ENCODE measurements at regions not wholly inside any gene's neighbourhood (a gene's known extent, or its start where the extent isn't known, plus 50 kb on each side); places are given as distances from the start of the nearest gene placed in this dataset.
A peak's percentile ranks its signal among the peaks of the same experiment; 100 is the strongest.

- DNase-seq (ENCODE audit: low spot score), result no peak
These were observed 611.1 kb downstream of the ACTL7B start for GRCh38 chr9:108244686-108245085.

- no peak for DNase-seq (ENCODE audit: low spot score)
These were observed 614.3 kb downstream of the ACTL7B start for GRCh38 chr9:108241384-108242073.

GRCh38 chr9:108239696-108240321, 616.0 kb downstream of the ACTL7B start:
- DNase-seq (ENCODE audit: low spot score), result no peak

- no peak for DNase-seq (ENCODE audit: low spot score)
These were observed 620.2 kb downstream of the ACTL7B start for GRCh38 chr9:108235609-108236008.

- no peak for DNase-seq (ENCODE audit: low spot score)
These were observed 621.0 kb downstream of the ACTL7B start for GRCh38 chr9:108234811-108235210.

- no peak for DNase-seq (ENCODE audit: low spot score)
These were observed 630.5 kb downstream of the ACTL7B start for GRCh38 chr9:108225149-108225800.

- no peak for DNase-seq (ENCODE audit: low spot score)
These were observed 631.1 kb downstream of the ACTL7B start for GRCh38 chr9:108224716-108225115.

- no peak for DNase-seq (ENCODE audit: low spot score)
These were observed 636.1 kb downstream of the ACTL7B start for GRCh38 chr9:108219664-108220063.

GRCh38 chr9:108217431-108218349, 638.1 kb downstream of the ACTL7B start:
- no peak for DNase-seq (ENCODE audit: low spot score)

- DNase-seq (ENCODE audit: low spot score), result no peak
These were observed 642.3 kb downstream of the ACTL7B start for GRCh38 chr9:108213511-108213910.

- no peak for DNase-seq (ENCODE audit: low spot score)
These were observed 643.6 kb downstream of the ACTL7B start for GRCh38 chr9:108212184-108212583.

- DNase-seq (ENCODE audit: low spot score), result no peak
These were observed 644.3 kb downstream of the ACTL7B start for GRCh38 chr9:108211411-108211955.

- DNase-seq (ENCODE audit: low spot score), result peak; percentile 35
These were observed 646.6 kb downstream of the ACTL7B start for GRCh38 chr9:108209132-108209685.

- DNase-seq (ENCODE audit: low spot score), result no peak
These were observed 648.1 kb downstream of the ACTL7B start for GRCh38 chr9:108207561-108208165.

GRCh38 chr9:108205276-108205675, 650.5 kb downstream of the ACTL7B start:
- DNase-seq (ENCODE audit: low spot score), result no peak

GRCh38 chr9:108197899-108198298, 657.9 kb downstream of the ACTL7B start:
- DNase-seq (ENCODE audit: low spot score), result no peak

GRCh38 chr9:108197008-108197365, 658.8 kb downstream of the ACTL7B start:
- DNase-seq (ENCODE audit: low spot score), result no peak

- DNase-seq (ENCODE audit: low spot score), result no peak
These were observed 659.3 kb downstream of the ACTL7B start for GRCh38 chr9:108196332-108197007.

GRCh38 chr9:108194154-108194553, 661.6 kb downstream of the ACTL7B start:
- DNase-seq (ENCODE audit: low spot score), result no peak

GRCh38 chr9:108193026-108193710, 662.6 kb downstream of the ACTL7B start:
- no peak for DNase-seq (ENCODE audit: low spot score)

All from mucosa of gallbladder (tissue), 1 donor.